ENCODE measurements at regions not wholly inside any gene's neighbourhood (a gene's known extent, or its start where the extent isn't known, plus 50 kb on each side); places are given as distances from the start of the nearest gene placed in this dataset.

GRCh38 chr3:159266779-159267178, 464.9 kb downstream of the MFSD1 start:
- intact Hi-C loops (cut with DNase I; ENCODE audit: low total_unique reads): loop anchor here (10.0 kb wide), 1 partner anchor 738 kb away; no protein-coding TSS in a partner anchor
- H3K9me3 ChIP-seq: no peaks in the 10 kb centered on the region
- in situ Hi-C loops (cut with MboI; ENCODE audit: low pct_ligation_motif_present in 1 of 4, low pct_unique_long_range_greater_than_20kb in 1 of 4, low sequenced_read_pairs in 3 of 4): loop anchor here (10.0 to 25.0 kb wide), 4 partner anchors 429 to 746 kb away; no protein-coding TSS in a partner anchor
- 83 to 87% methylated on average over 6 of the region's 6 CpGs for WGBS, 2 donors (ENCODE audit: low coverage in 1 of 2)
- TF ChIP-seq CTCF (IDR thresholded peaks at IDR 0.05) (no peak), POLR2AphosphoS5 (IDR thresholded peaks at IDR 0.05) (no peak)
- no peak overlapping the region for H3K4me3 ChIP-seq
- no peaks in the 10 kb centered on the region for H3K36me3 ChIP-seq
- no peaks in the 10 kb centered on the region for H3K4me1 ChIP-seq
- DNase-seq: no peak
- no peaks in the 10 kb centered on the region for H3K27me3 ChIP-seq
- no peak overlapping the region for H3K27ac ChIP-seq

GRCh38 chr3:159271799-159272512, 470.1 kb downstream of the MFSD1 start:
- no peaks in the 10 kb centered on the region for H3K36me3 ChIP-seq
- no peak for DNase-seq
- H3K27ac ChIP-seq: no peak overlapping the region
- no peaks in the 10 kb centered on the region for H3K9me3 ChIP-seq
- intact Hi-C loops (cut with DNase I; ENCODE audit: low total_unique reads): no loop called here
- 92 to 100% methylated on average over 2 of the region's 2 CpGs for WGBS, 2 donors (ENCODE audit: low coverage in 1 of 2)
- TF ChIP-seq POLR2A (IDR thresholded peaks at IDR 0.05) (no peak), POLR2AphosphoS5 (IDR thresholded peaks at IDR 0.05) (no peak), EP300 (IDR thresholded peaks at IDR 0.05; ENCODE audit: low read depth) (no peak), CTCF (IDR thresholded peaks at IDR 0.05) (no peak)
- H3K4me3 ChIP-seq: no peak overlapping the region
- in situ Hi-C loops (cut with MboI; ENCODE audit: low pct_ligation_motif_present in 1 of 4, low pct_unique_long_range_greater_than_20kb in 1 of 4, low sequenced_read_pairs in 3 of 4): loop anchor here in 3 of 4 donors (25.0 kb wide), 3 partner anchors 435 to 740 kb away; no protein-coding TSS in a partner anchor
- H3K4me1 ChIP-seq: no peaks in the 10 kb centered on the region
- H3K27me3 ChIP-seq: no peaks in the 10 kb centered on the region

GRCh38 chr3:159273070-159273469, 471.2 kb downstream of the MFSD1 start:
- Histone ChIP-seq H3K4me1 (no peaks in the 10 kb centered on the region), H3K27ac (no peak overlapping the region), H3K9me3 (no peaks in the 10 kb centered on the region), H3K27me3 (no peaks in the 10 kb centered on the region), H3K4me3 (no peak overlapping the region), H3K36me3 (no peaks in the 10 kb centered on the region)
- 61 to 64% methylated on average over 5 of the region's 5 CpGs for WGBS, 2 donors (ENCODE audit: low coverage in 1 of 2)
- DNase-seq: no peak
- TF ChIP-seq POLR2AphosphoS5 (IDR thresholded peaks at IDR 0.05) (no peak), CTCF (IDR thresholded peaks at IDR 0.05) (no peak), POLR2A (IDR thresholded peaks at IDR 0.05) (no peak), EP300 (IDR thresholded peaks at IDR 0.05; ENCODE audit: low read depth) (no peak)
- in situ Hi-C loops (cut with MboI; ENCODE audit: low pct_ligation_motif_present in 1 of 4, low pct_unique_long_range_greater_than_20kb in 1 of 4, low sequenced_read_pairs in 3 of 4): loop anchor here in 3 of 4 donors (25.0 kb wide), 3 partner anchors 436 to 739 kb away; no protein-coding TSS in a partner anchor
- intact Hi-C loops (cut with DNase I; ENCODE audit: low total_unique reads): no loop called here

- no peak overlapping the region for H3K27ac ChIP-seq
- WGBS, 2 donors (ENCODE audit: low coverage in 1 of 2): 3 to 9% methylated on average over 6 of the region's 6 CpGs
- TF ChIP-seq EP300 (IDR thresholded peaks at IDR 0.05; ENCODE audit: low read depth) (no peak), POLR2A (IDR thresholded peaks at IDR 0.05) (no peak), POLR2AphosphoS5 (IDR thresholded peaks at IDR 0.05) (no peak), CTCF (IDR thresholded peaks at IDR 0.05) (no peak)
- intact Hi-C loops (cut with DNase I; ENCODE audit: low total_unique reads) (no loop called here), in situ Hi-C loops (cut with MboI; ENCODE audit: low pct_ligation_motif_present in 1 of 4, low pct_unique_long_range_greater_than_20kb in 1 of 4, low sequenced_read_pairs in 3 of 4) (loop anchor here in 3 of 4 donors (25.0 kb wide), 3 partner anchors 436 to 739 kb away; no protein-coding TSS in a partner anchor)
- no peak for DNase-seq
- no peak overlapping the region for H3K4me3 ChIP-seq
- no peaks in the 10 kb centered on the region for H3K9me3 ChIP-seq
- H3K36me3 ChIP-seq: no peaks in the 10 kb centered on the region
- H3K27me3 ChIP-seq: no peaks in the 10 kb centered on the region
- H3K4me1 ChIP-seq: no peaks in the 10 kb centered on the region
Observed at GRCh38 chr3:159273608-159274007, 471.8 kb downstream of the MFSD1 start.
